H1 (cell line): ENCODE measurements at regions not wholly inside any gene's neighbourhood (a gene's known extent, or its start where the extent isn't known, plus 50 kb on each side); places are given as distances from the start of the nearest gene placed in this dataset.

Experiments used
- CTCF ChIA-PET: fragments of 300-600 bp; sonication (Branson Sonifier 250); formaldehyde crosslinking; loops from one replicate; lab custom pipeline; 2021; ENCODE audit not compliant: partially characterized antibody; lab: Charles Lee
- POLR2A ChIA-PET: fragments of 300-600 bp; sonication (Branson Sonifier 250); formaldehyde crosslinking; loops from one replicate; lab custom pipeline; 2021; ENCODE audit warnings: inconsistent platforms; ENCODE audit not compliant: partially characterized antibody; lab: Charles Lee
- DNase-seq, 2 experiments: peaks; one replicate each; pipeline versions ENCODE4 v3.0.0 to v3.0.0-alpha.2; 2010 to 2022; ENCODE audit warnings: low spot score in 2 of 2, low read depth in 1 of 2, mixed read lengths in 1 of 2
- FAIRE-seq: peaks from 2 replicates; lab custom pipeline; 2011; peaks lifted over from hg19 to GRCh38; lab: Jason Lieb, UNC
- H2AFZ ChIP-seq: 2 replicates; pipeline ENCODE4 v1.8.1; 2012; ENCODE audit warnings: low read length, inconsistent platforms
- H2AK5ac ChIP-seq: 2 replicates; pipeline ENCODE4 v1.6.1; 2013; ENCODE audit warnings: low read depth, low read length
- H2BK120ac ChIP-seq: replicated peaks from 2 replicates; pipeline ENCODE3; 2013; ENCODE audit warnings: low read depth, low read length, inconsistent platforms
- H2BK12ac ChIP-seq: 2 replicates; pipeline ENCODE4 v1.6.1; 2013; ENCODE audit warnings: low read depth, low read length
- H2BK15ac ChIP-seq: 2 replicates; pipeline ENCODE4 v1.6.1; 2013; ENCODE audit warnings: low read length
- H2BK20ac ChIP-seq: 2 replicates; pipeline ENCODE4 v1.6.1; 2013; ENCODE audit warnings: low read length
- H2BK5ac ChIP-seq: 2 replicates; pipeline ENCODE4 v1.6.1; 2013; ENCODE audit warnings: low read depth, low read length
- H3K14ac ChIP-seq: 2 replicates; pipeline ENCODE4 v1.6.1; 2013; ENCODE audit warnings: inconsistent platforms; ENCODE audit not compliant: insufficient read length
- H3K18ac ChIP-seq: 2 replicates; pipeline ENCODE4 v1.6.1; 2013; ENCODE audit warnings: low read length; ENCODE audit errors: extremely low read depth
- H3K23ac ChIP-seq: 2 replicates; pipeline ENCODE4 v1.6.1; 2013; ENCODE audit warnings: inconsistent platforms; ENCODE audit not compliant: insufficient read length
- H3K23me2 ChIP-seq: 2 replicates; pipeline ENCODE4 v1.6.1; 2013; ENCODE audit warnings: low read depth, low read length
- H3K27ac ChIP-seq: 2 replicates; pipeline ENCODE4 v1.6.1; 2011; ENCODE audit warnings: low read depth, low read length, inconsistent platforms
- H3K27me3 ChIP-seq, 4 experiments: replicated peaks in 1 of 4; 1 replicate in 1 of 4; 2 replicates in 3 of 4; pipeline versions ENCODE4 v1.6.1 to v1.8.1; 2011 to 2013; ENCODE audit warnings: low read length in 3 of 4, mild to moderate bottlenecking in 3 of 4, inconsistent platforms in 2 of 4, mixed read lengths in 2 of 4, moderate library complexity in 1 of 4; ENCODE audit not compliant: control insufficient read depth in 3 of 4, insufficient read depth in 3 of 4; ENCODE audit errors: extremely low read depth in 1 of 4
- H3K36me3 ChIP-seq, 4 experiments: 2 replicates each; pipeline versions ENCODE4 v1.6.1 to v1.8.1; 2011 to 2013; ENCODE audit warnings: mild to moderate bottlenecking in 4 of 4, low read length in 3 of 4, moderate library complexity in 2 of 4, control low read depth in 1 of 4, inconsistent platforms in 1 of 4; ENCODE audit not compliant: insufficient read depth in 4 of 4, control insufficient read depth in 2 of 4
- H3K4ac ChIP-seq: replicated peaks from 2 replicates; pipeline ENCODE3; 2013; ENCODE audit warnings: low read length, low read depth, mixed read lengths, inconsistent platforms; ENCODE audit not compliant: insufficient read length
- H3K4me1 ChIP-seq, 4 experiments: replicated peaks in 1 of 4; 1 replicate in 1 of 4; 2 replicates in 3 of 4; pipeline versions ENCODE4 v1.6.1 to v1.8.1; 2011 to 2013; ENCODE audit warnings: low read length in 3 of 4, inconsistent platforms in 2 of 4, mixed read lengths in 1 of 4; ENCODE audit not compliant: insufficient read depth in 4 of 4, control insufficient read depth in 3 of 4
- H3K4me2 ChIP-seq, 2 experiments: 2 replicates each; pipeline versions ENCODE4 v1.6.1 to v1.8.1; 2011 to 2013; ENCODE audit warnings: low read depth in 2 of 2, low read length in 2 of 2, control low read depth in 1 of 2, inconsistent platforms in 1 of 2, mild to moderate bottlenecking in 1 of 2; ENCODE audit not compliant: insufficient read depth in 1 of 2
- H3K4me3 ChIP-seq, 4 experiments: fragments of 200-600, 300-600 bp in 1 of 4; sonication (generic), shearing (Covaris generic), sonication (Bioruptor Twin) in 1 of 4; 2 replicates each; pipeline versions ENCODE4 v1.5.1 to v1.8.1; 2011 to 2016; ENCODE audit warnings: low read length in 4 of 4, low read depth in 3 of 4, control low read depth in 2 of 4, inconsistent platforms in 2 of 4, mild to moderate bottlenecking in 2 of 4, mixed read lengths in 1 of 4, moderate library complexity in 1 of 4; ENCODE audit not compliant: insufficient read depth in 2 of 4; ENCODE audit errors: extremely low read depth in 1 of 4
- H3K56ac ChIP-seq: replicated peaks from 2 replicates; pipeline ENCODE3; 2013; ENCODE audit warnings: low read depth, mild to moderate bottlenecking, mixed read lengths, low read length, inconsistent platforms; ENCODE audit not compliant: insufficient read length
- H3K79me1 ChIP-seq: 2 replicates; pipeline ENCODE4 v1.6.1; 2013; ENCODE audit warnings: low read depth, low read length, control low read depth
- H3K79me2 ChIP-seq, 2 experiments: 2 replicates each; pipeline versions ENCODE4 v1.6.1 to v1.8.1; 2012 to 2013; ENCODE audit warnings: low read length in 2 of 2, mild to moderate bottlenecking in 2 of 2, inconsistent platforms in 1 of 2; ENCODE audit not compliant: insufficient read depth in 2 of 2, control insufficient read depth in 1 of 2
- H3K9ac ChIP-seq, 4 experiments: replicated peaks in 1 of 4; 1 replicate in 1 of 4; 2 replicates in 3 of 4; pipeline versions ENCODE4 v1.6.1 to v1.8.1; 2011 to 2013; ENCODE audit warnings: low read depth in 3 of 4, low read length in 3 of 4, control low read depth in 2 of 4, mild to moderate bottlenecking in 2 of 4, moderate library complexity in 2 of 4, inconsistent platforms in 1 of 4; ENCODE audit errors: extremely low read depth in 1 of 4
- H3K9me3 ChIP-seq, 2 experiments: 2 replicates each; pipeline versions ENCODE4 v1.6.1 to v1.8.1; 2012 to 2013; ENCODE audit warnings: mild to moderate bottlenecking in 2 of 2, moderate library complexity in 2 of 2, control low read depth in 1 of 2, inconsistent platforms in 1 of 2, low read depth in 1 of 2, low read length in 1 of 2, mixed read lengths in 1 of 2; ENCODE audit not compliant: insufficient read depth in 2 of 2
- H4K20me1 ChIP-seq, 2 experiments: replicated peaks in 1 of 2; 2 replicates each; pipeline versions ENCODE3 to v1.8.1; 2011 to 2013; ENCODE audit warnings: inconsistent platforms in 2 of 2, low read length in 2 of 2, mild to moderate bottlenecking in 1 of 2; ENCODE audit not compliant: insufficient read depth in 2 of 2, control insufficient read depth in 1 of 2
- H4K5ac ChIP-seq: 2 replicates; pipeline ENCODE4 v1.6.1; 2013; ENCODE audit warnings: low read length, low read depth, mixed read lengths, inconsistent platforms; ENCODE audit not compliant: insufficient read length
- H4K8ac ChIP-seq: 2 replicates; pipeline ENCODE4 v1.8.0; 2013; ENCODE audit warnings: mild to moderate bottlenecking, moderate library complexity, low read length, inconsistent platforms; ENCODE audit not compliant: insufficient read depth; ENCODE audit errors: extremely low read depth
- H4K91ac ChIP-seq: replicated peaks from 2 replicates; pipeline ENCODE3; 2013; ENCODE audit warnings: low read length, mixed read lengths, inconsistent platforms; ENCODE audit not compliant: insufficient read length
- ASH2L ChIP-seq: fragments of 200-600, 300-600 bp; sonication (generic); IDR thresholded peaks from one replicate; pipeline ENCODE4 v1.7.1; 2017; ENCODE audit warnings: low read length
- EZH2 ChIP-seq: fragments of 200-600 bp; sonication (generic); IDR thresholded peaks from 2 replicates; pipeline ENCODE4 v1.7.1; 2012; ENCODE audit warnings: low read depth, mild to moderate bottlenecking, moderate library complexity, low read length, inconsistent platforms; ENCODE audit not compliant: severe bottlenecking
- NRF1 ChIP-seq: IDR thresholded peaks from 2 replicates; pipeline ENCODE4 v1.6.1; 2011; ENCODE audit warnings: mild to moderate bottlenecking, low read depth, low read length, improper control_type of control experiment
- SAP30 ChIP-seq: fragments of 300-600 bp; sonication (generic); IDR thresholded peaks from 2 replicates; pipeline ENCODE4 v1.7.1; 2012; ENCODE audit warnings: low read length, moderate library complexity, mild to moderate bottlenecking, inconsistent platforms; ENCODE audit not compliant: insufficient read depth, insufficient replicate concordance
- SRF ChIP-seq: IDR thresholded peaks from 2 replicates; pipeline ENCODE4 v1.6.1; 2011; ENCODE audit warnings: mild to moderate bottlenecking, low read depth, low read length, moderate library complexity
- TBP ChIP-seq: IDR thresholded peaks from 2 replicates; pipeline ENCODE4 v1.6.1; 2011; ENCODE audit warnings: low read depth, low read length, improper control_type of control experiment
- WGBS, 2 experiments: shearing (Covaris generic) in 1 of 2; methylation state at CpG; one replicate each; pipeline versions ENCODE4 v1.1.6 to v1.1.7; 2013 to 2015; ENCODE audit warnings: low lambda C conversion rate in 2 of 2, mixed read lengths in 2 of 2, inconsistent platforms in 1 of 2, low coverage in 1 of 2, missing lambda C conversion rate in 1 of 2; ENCODE audit not compliant: insufficient replicate concordance in 2 of 2, insufficient coverage in 1 of 2, insufficient read length in 1 of 2; ENCODE audit errors: extremely low coverage in 1 of 2, missing lambda C conversion rate in 1 of 2; 5-methylcytosine and 5-hydroxymethylcytosine counted together

DNA sequence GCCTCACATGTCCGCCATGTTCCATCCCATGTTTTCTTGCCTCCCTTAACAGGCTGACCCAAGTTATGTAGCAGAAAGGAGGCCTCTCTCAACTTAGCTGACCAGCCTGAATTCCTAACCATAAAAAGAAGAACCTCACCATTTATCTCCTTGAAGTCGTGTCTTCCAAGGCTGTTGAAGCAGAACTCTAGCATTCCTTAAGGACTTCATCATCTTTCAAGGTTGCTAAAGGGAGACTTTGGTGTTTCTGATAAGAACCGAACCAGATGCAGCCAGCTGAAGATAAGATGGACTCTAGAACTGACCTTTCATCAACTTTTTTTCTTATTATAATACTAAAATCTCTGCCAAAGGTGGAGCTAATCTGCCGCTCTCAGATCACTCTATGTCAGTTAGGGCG lies 571.7 kb upstream of the SLC35B3 start:
- H3K23ac ChIP-seq = no peak overlapping the region
- H2BK15ac ChIP-seq = no peak overlapping the region
- no peak overlapping the region for H4K8ac ChIP-seq
- no peaks in the 10 kb centered on the region for H3K36me3 ChIP-seq
- no peak overlapping the region for H2BK5ac ChIP-seq
- no peaks in the 10 kb centered on the region for H3K4me1 ChIP-seq
- DNase-seq = no peak
- CTCF ChIA-PET = interaction anchor here (1.2 kb wide), 1 partner anchor 9 kb away, joined by 3 read pairs; no protein-coding TSS in a partner anchor
- no peak overlapping the region for H2BK20ac ChIP-seq
- POLR2A ChIA-PET = no interaction called here
- H2AK5ac ChIP-seq = no peak overlapping the region
- no peaks in the 10 kb centered on the region for H4K20me1 ChIP-seq
- H2AFZ ChIP-seq = no peak overlapping the region
- no peaks in the 10 kb centered on the region for H3K27me3 ChIP-seq
- 89% methylated on average over 5 of the region's 5 CpGs; no CpG with 5 or more reads in 1 of the 2 experiments for WGBS, 2 experiments
- H2BK12ac ChIP-seq = no peak overlapping the region
- H3K4ac ChIP-seq = no peak overlapping the region
- no peak overlapping the region for H3K9ac ChIP-seq
- no peaks in the 10 kb centered on the region for H3K79me2 ChIP-seq
- no peaks in the 10 kb centered on the region for H3K79me1 ChIP-seq
- no peak for FAIRE-seq
- H3K27ac ChIP-seq = no peak overlapping the region
- H3K4me2 ChIP-seq = no peak overlapping the region
- H3K56ac ChIP-seq = no peak overlapping the region
- no peak overlapping the region for H3K4me3 ChIP-seq
- H4K91ac ChIP-seq = no peak overlapping the region
- H3K18ac ChIP-seq = no peak overlapping the region
- no peak overlapping the region for H2BK120ac ChIP-seq
- H3K23me2 ChIP-seq = no peaks in the 10 kb centered on the region
- H4K5ac ChIP-seq = no peak overlapping the region
- H3K9me3 ChIP-seq = 0 out of 4 replicates have a peak, but pooled peaks cover 0 to 3% of the 10 kb centered on the region in 2 experiments
- no peak for TF ChIP-seq SAP30
- TF ChIP-seq EZH2 = no peak
- TF ChIP-seq NRF1 = no peak
- TF ChIP-seq ASH2L = no peak
- no peak for TF ChIP-seq SRF
- TF ChIP-seq TBP = no peak
- H3K14ac ChIP-seq = no peak overlapping the region
